Cardiac fibroblast (primary cell): ENCODE measurements at regions not wholly inside any gene's neighbourhood (a gene's known extent, or its start where the extent isn't known, plus 50 kb on each side); places are given as distances from the start of the nearest gene placed in this dataset.
"Not testable (repeated sequence)": the region's sequence is repeated elsewhere in the genome, so short reads cannot be mapped to it uniquely, and the experiment has no call there.

Source experiments
- DNase-seq, 2 donors: peaks; one replicate each; pipeline versions ENCODE4 v3.0.0 to v3.0.0-alpha.2; 2010; ENCODE audit warnings: low read depth in 2 of 2
- H3K4me3 ChIP-seq, 2 donors: replicated peaks in 1 of 2; 1 replicate in 1 of 2; 2 replicates in 1 of 2; pipeline ENCODE4 v1.5.1; 2011; ENCODE audit warnings: low read depth in 2 of 2, low read length in 2 of 2, mild to moderate bottlenecking in 2 of 2, moderate library complexity in 1 of 2
- TF ChIP-seq, protein P1 (sequence below): IDR thresholded peaks from one replicate; pipeline ENCODE4 v1.5.1; 2011; ENCODE audit warnings: low read depth, mild to moderate bottlenecking, low read length, inconsistent platforms

DNA sequence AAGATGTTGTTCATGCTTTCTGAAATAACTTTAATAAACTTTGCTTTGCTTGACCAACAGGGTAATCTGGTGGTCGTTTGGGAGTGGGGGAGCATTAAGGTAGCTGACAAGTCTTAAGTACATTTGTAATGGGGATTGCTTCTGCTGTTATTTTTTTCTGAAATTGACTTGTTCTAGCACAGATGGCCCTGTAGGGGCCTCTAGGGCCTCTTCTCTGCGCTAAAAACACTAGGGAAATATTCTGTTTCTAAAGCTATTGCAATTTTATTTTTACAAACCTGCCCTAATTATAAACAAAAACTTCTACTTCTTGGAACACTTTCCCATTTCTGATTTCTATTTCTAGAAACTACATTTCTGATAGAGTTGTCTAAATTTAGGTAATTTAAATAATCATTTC, 191.3 kb upstream of the KCNJ3 start:
- TF ChIP-seq, protein P1, sequence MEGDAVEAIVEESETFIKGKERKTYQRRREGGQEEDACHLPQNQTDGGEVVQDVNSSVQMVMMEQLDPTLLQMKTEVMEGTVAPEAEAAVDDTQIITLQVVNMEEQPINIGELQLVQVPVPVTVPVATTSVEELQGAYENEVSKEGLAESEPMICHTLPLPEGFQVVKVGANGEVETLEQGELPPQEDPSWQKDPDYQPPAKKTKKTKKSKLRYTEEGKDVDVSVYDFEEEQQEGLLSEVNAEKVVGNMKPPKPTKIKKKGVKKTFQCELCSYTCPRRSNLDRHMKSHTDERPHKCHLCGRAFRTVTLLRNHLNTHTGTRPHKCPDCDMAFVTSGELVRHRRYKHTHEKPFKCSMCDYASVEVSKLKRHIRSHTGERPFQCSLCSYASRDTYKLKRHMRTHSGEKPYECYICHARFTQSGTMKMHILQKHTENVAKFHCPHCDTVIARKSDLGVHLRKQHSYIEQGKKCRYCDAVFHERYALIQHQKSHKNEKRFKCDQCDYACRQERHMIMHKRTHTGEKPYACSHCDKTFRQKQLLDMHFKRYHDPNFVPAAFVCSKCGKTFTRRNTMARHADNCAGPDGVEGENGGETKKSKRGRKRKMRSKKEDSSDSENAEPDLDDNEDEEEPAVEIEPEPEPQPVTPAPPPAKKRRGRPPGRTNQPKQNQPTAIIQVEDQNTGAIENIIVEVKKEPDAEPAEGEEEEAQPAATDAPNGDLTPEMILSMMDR = no peak
- H3K4me3 ChIP-seq = no peak overlapping the region
- no peak for DNase-seq

- TF ChIP-seq, protein P1 = no peak
- DNase-seq = no peak
- H3K4me3 ChIP-seq = no peak overlapping the region
These were observed 179.6 kb upstream of the KCNJ3 start for GRCh38 chr2:154518872-154519271.

- H3K4me3 ChIP-seq, DNase-seq: not testable (repeated sequence)
These were observed 177.5 kb upstream of the KCNJ3 start for GRCh38 chr2:154520951-154521350.

- TF ChIP-seq, protein P1 = no peak
- no peak overlapping the region for H3K4me3 ChIP-seq
- DNase-seq = no peak
These were observed 172.3 kb upstream of the KCNJ3 start for GRCh38 chr2:154526234-154526633.

- DNase-seq = no peak
- TF ChIP-seq, protein P1 = no peak
- H3K4me3 ChIP-seq = no peak overlapping the region
These were observed 170.5 kb upstream of the KCNJ3 start for GRCh38 chr2:154527962-154528361.

DNA sequence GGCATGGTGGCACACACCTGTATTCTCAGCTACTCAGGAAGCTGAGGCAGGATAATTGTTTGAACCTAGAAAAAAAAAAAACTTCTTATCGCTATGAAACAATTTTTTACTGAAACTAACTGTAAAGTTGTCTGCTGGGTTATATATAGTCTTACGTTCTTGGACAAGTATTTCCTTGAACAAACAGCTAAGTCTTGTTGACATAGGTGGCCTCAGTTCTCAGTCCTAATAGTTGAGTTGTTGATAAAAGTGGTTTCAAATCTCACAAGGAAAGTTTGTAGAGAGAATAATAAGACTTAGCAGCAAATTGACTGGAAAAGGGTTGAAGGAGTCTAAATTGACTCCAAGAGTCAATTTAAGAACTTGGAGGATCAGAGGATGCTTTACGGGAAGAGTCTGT, 166.5 kb upstream of the KCNJ3 start:
- DNase-seq = no peak
- TF ChIP-seq, protein P1 = no peak
- no peak overlapping the region for H3K4me3 ChIP-seq

DNA sequence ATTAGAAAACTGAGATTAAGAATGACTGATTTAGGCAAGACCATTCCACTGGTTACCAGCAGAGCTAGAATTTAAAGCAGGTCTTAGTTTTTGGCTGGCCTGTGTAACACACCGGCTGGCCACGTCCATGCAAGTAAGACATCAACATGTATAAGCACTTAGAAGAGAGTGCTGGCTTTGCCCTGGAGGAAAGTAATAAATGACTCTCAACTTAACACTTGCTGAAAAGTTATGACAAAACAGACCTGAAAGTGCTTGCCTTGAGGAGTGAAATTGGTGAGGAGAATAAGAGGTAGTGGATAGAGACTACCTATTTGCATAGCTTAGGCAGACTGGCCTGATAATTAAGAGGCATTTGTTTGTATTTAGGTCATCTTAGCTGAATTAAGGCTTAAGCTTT, 165.7 kb upstream of the KCNJ3 start:
- TF ChIP-seq, protein P1 = no peak
- no peak overlapping the region for H3K4me3 ChIP-seq
- DNase-seq = no peak
